Endothelial cell of umbilical vein (primary cell): ENCODE measurements at regions not wholly inside any gene's neighbourhood (a gene's known extent, or its start where the extent isn't known, plus 50 kb on each side); places are given as distances from the start of the nearest gene placed in this dataset.

Source experiments
- BruUV-seq: library from RNA; stranded (reverse); fragments of 400-500 nt; replicated peaks from 2 replicates; lab custom pipeline; 2021; lab: Mats Ljungman, UMichigan
- CTCF ChIA-PET: fragments of 300-600, 350-600 bp; sonication (Branson Sonifier 250); formaldehyde crosslinking; loops from one replicate; lab custom pipeline; 2021; ENCODE audit warnings: antibody characterized with exemption, inconsistent platforms; lab: Charles Lee
- POLR2A ChIA-PET: fragments of 300-600, 350-600 bp; sonication (Branson Sonifier 250); formaldehyde crosslinking; loops from one replicate; lab custom pipeline; 2021; ENCODE audit warnings: antibody characterized with exemption, inconsistent platforms; lab: Charles Lee
- DNase-seq: peaks from one replicate; pipeline ENCODE4 v3.0.0-alpha.2; 2011; ENCODE audit warnings: low read depth, low spot score
- FAIRE-seq: peaks from 2 replicates; lab custom pipeline; 2011; peaks lifted over from hg19 to GRCh38; lab: Jason Lieb, UNC
- H2AFZ ChIP-seq: 2 replicates; pipeline ENCODE4 v1.6.0; 2012; ENCODE audit warnings: low read depth, low read length, control low read depth, inconsistent platforms
- H3K27ac ChIP-seq: 2 replicates; pipeline ENCODE4 v1.5.1; 2011; ENCODE audit warnings: low read depth, mild to moderate bottlenecking, control low read depth, low read length, moderate library complexity; ENCODE audit not compliant: insufficient read depth
- H3K27me3 ChIP-seq, 2 experiments: 2 replicates each; pipeline versions ENCODE4 v1.6.0 to v1.6.1; 2011; ENCODE audit warnings: low read length in 2 of 2, mixed read lengths in 1 of 2; ENCODE audit not compliant: control insufficient read depth in 2 of 2, insufficient read depth in 2 of 2
- H3K36me3 ChIP-seq, 2 experiments: 2 replicates in 1 of 2; 3 replicates in 1 of 2; pipeline ENCODE4 v1.5.1; 2011; ENCODE audit warnings: low read length in 2 of 2, mild to moderate bottlenecking in 1 of 2, moderate library complexity in 1 of 2; ENCODE audit not compliant: control insufficient read depth in 2 of 2, insufficient read depth in 2 of 2; ENCODE audit errors: extremely low read depth in 1 of 2
- H3K4me1 ChIP-seq: 3 replicates; pipeline ENCODE4 v1.5.1; 2011; ENCODE audit warnings: mild to moderate bottlenecking, low read length; ENCODE audit not compliant: control insufficient read depth, insufficient read depth; ENCODE audit errors: extremely low read depth
- H3K4me2 ChIP-seq: 2 replicates; pipeline ENCODE4 v1.6.1; 2011; ENCODE audit warnings: low read length, control low read depth, mixed read lengths; ENCODE audit not compliant: insufficient read depth
- H3K4me3 ChIP-seq, 3 experiments: fragments of 200-600 bp in 1 of 3; sonication (generic), shearing (Covaris generic) in 1 of 3; replicated peaks in 1 of 3; 2 replicates each; pipeline ENCODE4 v1.5.1; 2011 to 2016; ENCODE audit warnings: control low read depth in 3 of 3, low read length in 3 of 3, mild to moderate bottlenecking in 2 of 3, inconsistent platforms in 1 of 3, low read depth in 1 of 3, moderate library complexity in 1 of 3; ENCODE audit not compliant: insufficient read depth in 1 of 3
- H3K79me2 ChIP-seq: 2 replicates; pipeline ENCODE4 v1.6.0; 2012; ENCODE audit warnings: low read length, inconsistent platforms; ENCODE audit not compliant: control insufficient read depth, insufficient read depth
- H3K9ac ChIP-seq: replicated peaks from 2 replicates; pipeline ENCODE3; 2011; ENCODE audit warnings: low read length, control low read depth; ENCODE audit not compliant: insufficient read depth; ENCODE audit errors: extremely low read depth
- H3K9me1 ChIP-seq: replicated peaks from 3 replicates; pipeline ENCODE4 v1.6.0; 2011; ENCODE audit warnings: mild to moderate bottlenecking, low read length; ENCODE audit not compliant: control insufficient read depth, insufficient read depth; ENCODE audit errors: extremely low read depth
- H3K9me3 ChIP-seq: replicated peaks from 2 replicates; pipeline ENCODE4 v1.5.1; 2012; ENCODE audit warnings: low read length, inconsistent platforms; ENCODE audit not compliant: control insufficient read depth, insufficient read depth
- H4K20me1 ChIP-seq: replicated peaks from 2 replicates; pipeline ENCODE3; 2011; ENCODE audit warnings: mild to moderate bottlenecking, low read length; ENCODE audit not compliant: control insufficient read depth, insufficient read depth; ENCODE audit errors: extremely low read depth
- EZH2 ChIP-seq: IDR thresholded peaks from 2 replicates; pipeline ENCODE4 v1.6.1; 2012; ENCODE audit warnings: borderline replicate concordance, low read depth, mild to moderate bottlenecking, moderate library complexity, low read length, inconsistent platforms; ENCODE audit not compliant: severe bottlenecking
- FOS ChIP-seq: IDR thresholded peaks from 2 replicates; pipeline ENCODE4 v1.6.1; 2011; ENCODE audit warnings: mild to moderate bottlenecking, low read length, moderate library complexity, borderline replicate concordance; ENCODE audit not compliant: insufficient read depth
- GATA2 ChIP-seq: IDR thresholded peaks from 2 replicates; pipeline ENCODE4 v1.7.0; 2011; ENCODE audit warnings: low read depth, mild to moderate bottlenecking, moderate library complexity, mixed read lengths, low read length; ENCODE audit not compliant: insufficient read length, insufficient read depth
- JUN ChIP-seq: IDR thresholded peaks from 2 replicates; pipeline ENCODE4 v1.6.1; 2011; ENCODE audit warnings: borderline replicate concordance, low read depth; ENCODE audit not compliant: insufficient read length, insufficient read depth
- MYC ChIP-seq: IDR thresholded peaks from one replicate; pipeline ENCODE4 v1.6.1; 2011; ENCODE audit warnings: mild to moderate bottlenecking, low read depth, low read length
- POLR2A ChIP-seq: IDR thresholded peaks from 2 replicates; pipeline ENCODE4 v1.6.1; 2012; ENCODE audit warnings: low read depth, mild to moderate bottlenecking, control low read depth, low read length
- POLR2AphosphoS5 ChIP-seq: IDR thresholded peaks from 2 replicates; pipeline ENCODE4 v1.6.1; 2012; ENCODE audit warnings: low read depth, mild to moderate bottlenecking, control low read depth, low read length, moderate library complexity; ENCODE audit not compliant: insufficient read depth
- dilution Hi-C: fragments of 300-500 bp; cut with MboI; formaldehyde crosslinking; loops from one replicate; pipeline ENCODE4 v1.15.0; 2019; ENCODE audit warnings: low sequenced_read_pairs; ENCODE audit not compliant: extremely low pct_ligation_motif_present
- intact Hi-C: fragments of 100-400 bp; cut with micrococcal nuclease; formaldehyde crosslinking; loops from one replicate; pipeline ENCODE4 v1.10.0; 2022
- TF ChIP-seq, protein P1 (sequence below): IDR thresholded peaks from 2 replicates; pipeline ENCODE4 v1.6.1; 2011; ENCODE audit not compliant: insufficient read depth, insufficient read length
- TF ChIP-seq, protein P2 (sequence below), 2 donors: IDR thresholded peaks; 1 replicate in 1 of 2; 2 replicates in 1 of 2; pipeline ENCODE4 v1.5.1; 2011; ENCODE audit warnings: low read length in 2 of 2, mild to moderate bottlenecking in 2 of 2, moderate library complexity in 2 of 2, control low read depth in 1 of 2, inconsistent platforms in 1 of 2, low read depth in 1 of 2; ENCODE audit not compliant: insufficient read depth in 1 of 2; ENCODE audit errors: extremely low read depth in 1 of 2

DNA sequence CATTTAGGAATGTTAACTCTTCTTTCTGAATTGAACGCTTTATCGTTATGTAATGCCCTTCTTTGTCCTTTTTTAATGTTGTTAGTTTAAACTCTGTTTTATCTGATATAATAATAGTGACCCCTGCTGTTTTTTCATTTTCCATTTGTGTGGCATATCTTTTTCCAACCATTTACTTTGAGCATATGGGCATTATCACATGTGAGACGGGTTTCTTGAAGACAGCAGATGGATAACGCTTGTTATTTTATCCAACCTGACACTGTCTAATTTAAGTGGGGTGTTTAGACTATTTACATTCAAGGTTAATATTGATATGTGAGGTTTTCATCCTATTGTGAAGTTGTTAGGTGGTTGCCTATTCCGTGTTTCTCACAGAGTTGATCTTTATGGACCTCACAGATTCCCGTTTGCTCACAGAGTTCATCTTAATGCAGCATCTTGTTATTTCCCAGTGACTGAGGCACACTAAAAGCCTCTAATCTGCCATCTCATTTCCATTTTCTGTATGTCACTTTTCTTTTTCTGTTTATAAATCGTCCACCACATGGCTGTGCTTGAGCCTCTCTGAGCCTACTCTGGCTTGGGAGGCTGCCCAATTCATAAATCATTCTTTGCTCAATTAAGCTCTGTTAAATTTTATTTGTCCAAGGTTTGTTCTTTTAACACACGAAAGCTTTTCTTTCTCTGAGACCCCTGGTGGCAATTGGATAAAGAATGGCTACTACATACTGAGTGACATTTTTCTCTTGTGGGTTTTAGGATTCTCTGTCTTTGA, 286.2 kb downstream of the HTR7 start:
- Histone ChIP-seq H3K27me3 (no peaks in the 10 kb centered on the region), H3K4me2 (no peak overlapping the region), H3K9ac (no peak overlapping the region), H3K9me3 (no peaks in the 10 kb centered on the region), H3K79me2 (no peaks in the 10 kb centered on the region), H3K36me3 (no peaks in the 10 kb centered on the region), H2AFZ (no peak overlapping the region), H3K4me3 (no peak overlapping the region), H3K9me1 (no peaks in the 10 kb centered on the region), H3K27ac (no peak overlapping the region), H4K20me1 (no peaks in the 10 kb centered on the region), H3K4me1 (no peaks in the 10 kb centered on the region)
- POLR2A ChIA-PET = no interaction called here
- no TSS peak for BruUV-seq
- dilution Hi-C loops = no loop called here
- TF ChIP-seq GATA2 (no peak), JUN (no peak), FOS (no peak), POLR2AphosphoS5 (no peak)
- TF ChIP-seq, protein P1, sequence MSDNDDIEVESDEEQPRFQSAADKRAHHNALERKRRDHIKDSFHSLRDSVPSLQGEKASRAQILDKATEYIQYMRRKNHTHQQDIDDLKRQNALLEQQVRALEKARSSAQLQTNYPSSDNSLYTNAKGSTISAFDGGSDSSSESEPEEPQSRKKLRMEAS = no peak
- intact Hi-C loops = no loop called here
- DNase-seq (no peak), FAIRE-seq (no peak)
- CTCF ChIA-PET = interaction anchor here (1.8 to 2.3 kb wide), 2 partner anchors 283 to 423 kb away, joined by 11 to 12 read pairs; no protein-coding TSS in a partner anchor

DNA sequence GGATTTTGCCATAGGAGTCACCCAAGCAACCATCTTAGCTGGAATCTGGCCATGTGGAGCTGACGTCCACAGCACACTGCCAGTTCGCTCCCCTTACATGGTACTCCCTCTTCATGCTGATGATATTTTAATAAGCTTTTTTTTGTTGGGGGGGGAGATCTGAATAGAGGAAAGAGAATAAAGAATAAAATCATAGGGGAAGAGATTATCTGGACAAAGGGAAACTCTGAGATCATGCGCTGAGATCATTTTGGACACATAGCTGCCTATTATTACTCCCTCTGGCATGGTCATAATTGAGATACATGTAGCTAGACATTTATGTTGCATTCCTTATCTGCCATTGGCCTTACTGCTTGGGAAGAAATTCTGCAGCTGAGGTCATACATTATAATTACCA, 282.7 kb downstream of the HTR7 start:
- Histone ChIP-seq H3K9me3 (no peaks in the 10 kb centered on the region), H3K4me1 (no peaks in the 10 kb centered on the region), H3K4me3 (no peak overlapping the region), H3K27me3 (no peaks in the 10 kb centered on the region), H2AFZ (no peak overlapping the region), H3K9ac (no peak overlapping the region), H3K79me2 (no peaks in the 10 kb centered on the region), H3K9me1 (no peaks in the 10 kb centered on the region), H3K36me3 (no peaks in the 10 kb centered on the region), H3K27ac (no peak overlapping the region), H4K20me1 (no peaks in the 10 kb centered on the region), H3K4me2 (no peak overlapping the region)
- no TSS peak for BruUV-seq
- no peak for FAIRE-seq
- ChIA-PET POLR2A (no interaction called here), CTCF (interaction anchor here (1.0 to 1.1 kb wide), 4 partner anchors 8 to 377 kb away, joined by 3 to 5 read pairs (median 4); no protein-coding TSS in a partner anchor)
- dilution Hi-C loops = no loop called here
- intact Hi-C loops = no loop called here
- no peak for DNase-seq
- TF ChIP-seq EZH2 (no peak), POLR2AphosphoS5 (no peak), FOS (no peak), MYC (no peak), JUN (no peak), POLR2A (no peak)
- TF ChIP-seq, protein P1 = no peak
- TF ChIP-seq, protein P2, sequence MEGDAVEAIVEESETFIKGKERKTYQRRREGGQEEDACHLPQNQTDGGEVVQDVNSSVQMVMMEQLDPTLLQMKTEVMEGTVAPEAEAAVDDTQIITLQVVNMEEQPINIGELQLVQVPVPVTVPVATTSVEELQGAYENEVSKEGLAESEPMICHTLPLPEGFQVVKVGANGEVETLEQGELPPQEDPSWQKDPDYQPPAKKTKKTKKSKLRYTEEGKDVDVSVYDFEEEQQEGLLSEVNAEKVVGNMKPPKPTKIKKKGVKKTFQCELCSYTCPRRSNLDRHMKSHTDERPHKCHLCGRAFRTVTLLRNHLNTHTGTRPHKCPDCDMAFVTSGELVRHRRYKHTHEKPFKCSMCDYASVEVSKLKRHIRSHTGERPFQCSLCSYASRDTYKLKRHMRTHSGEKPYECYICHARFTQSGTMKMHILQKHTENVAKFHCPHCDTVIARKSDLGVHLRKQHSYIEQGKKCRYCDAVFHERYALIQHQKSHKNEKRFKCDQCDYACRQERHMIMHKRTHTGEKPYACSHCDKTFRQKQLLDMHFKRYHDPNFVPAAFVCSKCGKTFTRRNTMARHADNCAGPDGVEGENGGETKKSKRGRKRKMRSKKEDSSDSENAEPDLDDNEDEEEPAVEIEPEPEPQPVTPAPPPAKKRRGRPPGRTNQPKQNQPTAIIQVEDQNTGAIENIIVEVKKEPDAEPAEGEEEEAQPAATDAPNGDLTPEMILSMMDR (IDR thresholded peaks at IDR 0.05; ENCODE audit: extremely low read depth in 1 of 2, insufficient read depth in 1 of 2, low read depth in 1 of 2, low read length in 2 of 2) = no peak
